GM21526 (cell line): ENCODE measurements at regions not wholly inside any gene's neighbourhood (a gene's known extent, or its start where the extent isn't known, plus 50 kb on each side); places are given as distances from the start of the nearest gene placed in this dataset.

Experiments
- ATAC-seq: cut with Tn5 transposase; IDR thresholded peaks from one replicate; pipeline ENCODE4 v1.9.1; 2021; ENCODE audit warnings: moderate library complexity; ENCODE audit not compliant: unreplicated experiment, low FRiP score

DNA sequence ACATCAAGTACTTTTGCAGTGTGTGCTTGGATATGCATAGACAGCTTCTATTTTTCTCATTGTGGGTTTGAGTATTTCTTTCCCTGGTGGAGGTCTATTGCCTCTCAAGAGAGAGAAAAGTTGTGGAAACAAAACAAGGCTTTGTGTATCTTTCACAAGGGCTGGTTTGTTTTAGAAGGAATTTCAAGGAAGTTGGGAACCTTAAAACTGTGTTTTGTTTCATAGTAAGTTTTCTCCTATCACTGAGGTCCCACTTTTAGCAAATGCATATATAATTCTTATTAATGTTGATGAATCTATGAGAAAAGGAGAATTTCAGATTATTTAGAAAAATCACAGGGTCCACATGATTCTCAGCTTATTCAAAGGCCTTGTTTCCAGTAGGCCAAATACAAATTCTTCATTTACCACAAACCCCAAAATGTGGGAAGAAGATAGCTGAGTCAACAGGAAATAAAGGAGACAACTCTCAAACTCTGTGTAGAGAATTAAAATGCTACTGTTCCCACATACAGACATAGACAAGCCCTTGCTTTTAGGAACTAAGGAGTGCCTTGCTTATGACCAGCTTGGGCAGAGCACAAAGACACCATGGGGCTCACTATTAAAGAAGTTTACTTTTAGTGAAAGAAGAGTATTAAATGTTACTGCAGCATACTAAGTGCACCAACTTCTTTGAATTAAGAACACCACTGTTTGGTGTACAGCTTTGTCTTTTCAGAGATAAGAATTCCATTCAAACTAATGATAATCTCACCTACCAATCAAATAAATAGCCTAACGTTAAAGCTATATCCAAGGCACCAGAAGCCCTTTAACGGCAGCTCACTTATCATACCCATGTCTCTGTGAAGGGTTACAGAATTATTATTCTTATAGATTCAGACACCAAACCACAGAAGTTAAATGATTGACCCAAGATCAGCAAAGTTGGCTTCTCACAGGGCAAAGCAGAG, 177.4 kb upstream of the LEF1 start:
- ATAC-seq: no peak

DNA sequence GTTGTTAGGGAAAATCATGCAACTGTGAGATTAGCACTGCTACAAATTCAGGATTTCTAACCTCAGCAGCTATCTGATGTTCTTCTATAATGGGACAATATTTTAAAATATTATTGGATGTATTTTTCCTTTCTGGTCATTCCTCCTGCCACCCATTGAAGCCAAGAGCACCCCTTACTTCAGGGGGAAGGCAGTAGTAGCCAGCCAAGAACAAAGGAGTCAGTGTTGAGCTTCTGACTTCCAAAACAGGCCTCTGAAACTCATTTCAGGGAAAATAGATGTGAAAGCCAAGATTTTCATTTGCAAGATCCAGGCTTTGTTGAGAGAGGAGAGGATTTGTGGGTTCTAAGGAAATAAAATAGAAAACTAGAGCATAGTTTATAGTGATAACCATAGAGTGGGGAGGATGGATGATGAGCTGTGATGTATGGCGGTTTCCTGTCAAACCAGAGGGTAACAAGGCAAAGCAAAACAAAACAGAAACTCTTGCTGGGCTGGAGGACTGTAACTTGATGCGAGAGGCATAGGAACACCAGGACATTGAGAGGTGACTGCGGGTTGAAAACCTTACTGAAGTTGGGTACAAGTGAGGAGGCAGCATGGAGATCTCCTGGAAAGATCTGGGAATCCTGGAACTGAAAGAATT, 173.7 kb upstream of the LEF1 start:
- ATAC-seq: no peak

DNA sequence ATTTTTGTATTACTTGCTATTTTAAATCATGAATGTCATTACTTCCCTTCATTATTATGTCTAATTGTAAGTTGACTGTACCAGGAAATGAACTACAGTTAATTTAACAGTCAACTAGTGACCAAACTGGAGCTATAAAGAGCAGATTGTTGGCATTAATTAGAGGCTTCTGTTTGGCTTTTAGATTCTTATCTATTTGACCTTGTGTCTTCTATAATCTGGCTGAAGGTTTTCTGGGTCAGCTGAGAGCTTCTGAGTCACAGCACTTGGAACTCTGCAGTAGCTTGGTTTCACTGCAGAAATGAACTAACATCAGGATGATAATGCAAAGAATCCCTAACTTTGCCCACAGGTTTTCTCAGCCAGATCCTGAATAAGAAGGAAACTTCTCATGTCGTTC, 169.2 kb upstream of the LEF1 start:
- ATAC-seq: no peak

DNA sequence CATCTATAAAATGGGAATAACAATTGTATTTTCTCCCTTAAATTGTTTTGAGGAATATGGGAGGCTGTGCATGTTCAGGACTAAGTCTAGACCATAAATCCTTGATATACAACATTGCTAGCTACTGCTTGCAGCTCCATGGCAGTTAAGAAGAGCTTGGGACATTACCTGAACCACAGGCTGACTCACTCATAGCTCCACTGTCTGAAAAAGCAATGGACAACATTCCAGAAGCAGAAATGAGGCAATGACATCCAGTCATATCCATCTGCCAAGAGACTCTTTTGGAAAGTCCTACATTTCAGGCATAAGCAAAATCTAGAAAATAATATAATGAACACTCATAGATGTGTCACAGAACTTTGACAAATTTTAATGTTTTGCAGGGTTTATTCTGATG, 167.3 kb upstream of the LEF1 start:
- no peak for ATAC-seq

DNA sequence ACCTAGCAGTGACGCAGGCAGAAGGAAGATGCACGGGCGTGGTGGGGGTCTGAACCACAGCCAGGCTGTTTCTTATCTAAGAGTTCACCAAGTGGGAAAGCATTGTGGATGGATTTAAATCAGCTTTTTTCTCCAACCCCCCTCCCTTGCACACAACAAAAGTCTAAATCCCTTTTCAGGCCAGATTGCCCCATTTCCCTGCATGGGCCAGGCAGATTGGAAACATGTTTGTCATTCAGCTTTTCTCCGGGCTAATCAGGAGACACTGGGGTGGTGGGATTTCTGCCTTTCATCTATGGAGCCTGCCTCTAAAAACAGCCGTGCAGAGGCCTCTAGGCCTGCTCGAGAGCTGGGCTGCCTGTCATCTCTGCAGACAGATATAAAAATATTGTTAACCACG, 166.3 kb upstream of the LEF1 start:
- ATAC-seq: no peak

DNA sequence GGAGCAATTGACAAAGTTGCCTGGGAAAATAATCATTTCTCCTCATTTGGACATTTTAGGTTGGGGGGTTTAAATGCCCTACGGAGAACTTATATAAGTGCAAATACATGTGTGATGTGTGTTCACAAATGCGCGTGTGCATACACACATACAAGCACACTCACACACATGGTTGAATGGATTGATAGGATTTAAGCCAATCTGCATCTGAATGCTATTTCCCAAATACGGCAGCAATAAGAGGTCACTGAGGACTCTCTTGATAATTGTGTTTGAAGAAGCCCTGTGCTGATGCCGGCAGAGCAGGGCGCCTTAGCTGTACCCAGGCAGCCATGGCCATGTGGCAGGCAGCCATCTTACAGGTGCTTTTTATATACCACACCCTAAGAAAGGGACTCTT, 165.3 kb upstream of the LEF1 start:
- ATAC-seq: no peak

DNA sequence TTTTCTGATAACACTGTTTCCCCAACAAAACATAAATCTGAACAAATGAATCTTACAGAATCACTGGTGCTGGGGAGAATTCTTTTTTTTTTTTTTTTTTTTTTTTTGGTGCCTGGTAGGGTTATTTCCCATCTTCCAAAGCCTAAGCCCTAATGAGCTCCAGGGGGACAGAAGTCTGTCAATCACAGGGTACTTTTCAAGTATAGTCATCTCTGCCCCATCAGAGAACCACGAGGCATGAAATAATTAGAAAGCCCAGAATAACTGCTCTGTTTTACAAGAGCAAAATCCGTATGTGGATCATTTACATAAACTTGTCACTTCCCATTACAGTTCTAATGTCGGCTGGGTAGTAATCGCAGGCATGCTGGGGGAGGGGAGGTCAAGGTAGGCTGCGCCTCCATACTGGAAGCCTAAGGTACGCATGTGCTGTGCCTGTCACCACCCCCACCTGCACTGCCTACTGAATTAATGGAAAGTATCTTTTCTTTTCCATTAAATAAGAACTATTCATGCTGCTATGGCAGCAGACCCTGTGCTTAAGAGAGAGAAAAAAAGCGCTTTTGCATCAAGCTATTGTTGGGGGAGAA, 164.7 kb upstream of the LEF1 start:
- no peak for ATAC-seq

DNA sequence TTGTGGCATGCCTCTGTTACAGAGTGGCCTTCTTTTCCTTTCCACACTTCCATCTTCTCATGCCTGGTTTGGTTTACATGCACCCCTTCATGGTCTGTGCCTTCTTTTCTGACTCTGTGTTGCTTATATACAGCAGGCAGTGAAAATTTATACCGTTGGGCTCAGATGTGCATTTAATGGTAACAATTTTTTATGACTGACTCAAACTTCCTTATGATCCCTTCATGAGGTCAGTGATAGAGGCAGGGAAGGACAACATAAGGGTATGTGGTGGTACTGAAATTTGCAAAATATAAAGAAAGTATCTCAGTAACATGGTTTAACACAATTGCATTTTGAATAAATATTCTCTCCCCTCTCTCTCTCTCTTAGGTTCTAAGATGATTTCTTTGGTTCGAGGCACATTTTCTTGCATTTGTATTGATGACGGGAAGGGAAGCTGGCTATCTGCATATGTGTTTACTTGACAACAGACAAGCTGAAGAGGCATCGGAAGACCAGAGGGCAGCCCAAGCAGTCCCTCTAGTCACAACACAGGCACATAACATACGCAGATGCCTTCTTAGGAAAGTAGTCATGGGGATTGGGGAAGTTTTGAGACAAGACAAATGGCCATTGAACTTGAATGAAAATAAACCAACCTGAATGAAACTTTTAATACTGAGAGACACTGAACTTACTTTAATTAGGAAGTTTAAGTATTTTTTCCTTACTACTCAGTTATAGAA, 163.3 kb upstream of the LEF1 start:
- no peak for ATAC-seq

DNA sequence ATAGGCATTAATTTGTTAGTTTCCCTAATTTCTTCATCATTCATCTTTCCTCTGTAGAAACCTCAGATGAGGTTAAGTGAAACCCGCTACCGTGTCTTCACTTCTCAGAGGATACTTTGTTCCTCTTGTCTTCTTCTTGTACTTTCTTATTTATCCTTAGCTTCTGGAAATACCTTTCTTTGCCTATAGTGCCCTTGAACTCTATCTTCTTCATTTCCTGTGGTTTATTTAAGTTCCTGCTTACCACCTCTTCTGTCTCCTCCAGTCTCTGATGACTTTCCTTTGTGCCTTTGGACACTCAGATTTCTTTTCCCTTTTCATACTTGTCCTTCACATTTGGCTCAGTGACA, 159.6 kb upstream of the LEF1 start:
- ATAC-seq: no peak

DNA sequence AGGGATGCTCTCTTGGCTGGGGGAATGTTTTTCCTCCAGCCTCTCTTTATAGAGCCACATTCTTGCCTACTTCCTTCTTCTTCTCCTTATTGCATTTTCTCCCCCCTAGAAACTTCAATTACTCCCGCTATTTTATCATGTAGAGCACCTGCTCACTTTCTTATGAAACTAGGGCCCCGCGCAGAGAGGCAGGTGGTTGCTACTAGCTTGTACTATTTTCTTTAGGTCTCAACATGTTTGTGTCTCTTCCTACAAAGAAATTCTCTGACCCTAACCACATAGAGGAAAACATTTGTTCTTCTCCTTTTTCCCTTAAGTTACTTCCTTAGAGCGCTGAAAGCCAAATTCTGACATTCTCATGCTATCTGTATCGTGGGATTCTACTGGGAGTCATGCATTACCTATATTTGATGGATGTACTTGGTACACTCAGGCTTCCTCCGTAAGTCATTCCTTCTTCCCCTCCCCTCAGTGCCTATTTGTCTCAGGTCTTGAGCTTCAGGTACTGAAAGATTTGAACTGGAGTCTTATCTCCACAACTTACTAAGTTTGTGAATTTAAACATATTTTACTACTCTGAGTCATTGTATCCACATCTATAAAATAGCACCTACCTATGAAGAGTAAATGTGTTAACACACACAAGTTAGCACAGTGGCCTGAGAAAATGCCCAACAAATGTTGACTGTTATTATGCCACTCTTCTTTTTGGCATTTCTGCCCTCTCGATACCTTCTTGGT, 159.1 kb upstream of the LEF1 start:
- ATAC-seq: no peak

DNA sequence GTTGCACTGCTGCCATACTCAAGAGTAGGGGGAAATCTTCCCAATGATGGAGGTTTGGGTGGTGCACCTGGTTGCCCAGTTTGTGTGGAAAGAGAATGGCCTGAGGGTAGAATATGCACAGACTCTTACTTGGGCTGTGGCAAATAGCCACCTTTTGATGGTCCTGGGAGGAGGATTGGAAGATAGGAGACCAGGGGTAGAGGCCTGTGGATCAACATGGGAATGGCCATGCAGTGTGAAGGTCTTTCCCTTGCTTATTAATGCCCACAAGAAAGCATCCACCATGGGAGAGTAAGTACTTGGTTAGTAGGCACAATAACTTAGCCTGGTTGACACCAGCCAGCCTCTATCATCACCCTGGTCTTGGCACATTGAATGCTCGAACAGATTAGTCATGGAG, 156.8 kb upstream of the LEF1 start:
- ATAC-seq: no peak

DNA sequence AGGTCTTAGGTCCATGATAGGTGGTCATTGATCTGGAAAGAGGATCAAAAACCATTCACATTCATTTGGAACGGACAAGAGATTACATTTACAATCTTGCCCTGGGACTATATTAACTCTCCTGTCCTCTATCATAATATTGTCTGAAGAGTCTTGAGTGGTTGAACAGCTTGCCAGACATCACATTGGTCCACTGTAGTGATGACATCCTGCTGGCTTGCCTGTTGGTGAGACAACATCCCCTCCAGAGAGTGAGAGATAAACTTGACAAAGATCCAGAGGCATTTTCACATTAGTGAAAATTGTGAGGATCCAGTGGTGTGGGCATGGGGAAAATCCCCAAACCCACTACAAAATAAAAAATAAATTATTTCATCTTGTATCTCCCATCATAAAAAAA, 155.7 kb upstream of the LEF1 start:
- ATAC-seq: no peak

DNA sequence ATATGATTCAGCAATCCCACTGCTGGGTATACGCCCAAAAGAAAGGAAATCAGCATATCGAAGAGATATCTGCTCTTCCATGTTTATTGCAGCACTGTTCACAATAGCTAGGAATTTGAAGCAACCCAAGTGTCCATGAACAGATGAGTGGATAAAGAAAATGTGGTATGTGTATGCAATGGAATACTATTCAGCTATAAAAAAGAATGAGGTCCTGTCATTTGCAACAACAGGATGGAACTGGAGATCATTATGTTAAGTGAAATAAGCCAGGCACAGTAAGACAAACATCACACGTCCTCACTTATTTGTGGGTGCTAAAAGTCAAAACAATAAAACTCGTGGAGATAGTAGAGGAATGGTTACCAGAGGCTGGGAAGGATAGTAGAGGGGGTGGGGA, 153.8 kb upstream of the LEF1 start:
- no peak for ATAC-seq

DNA sequence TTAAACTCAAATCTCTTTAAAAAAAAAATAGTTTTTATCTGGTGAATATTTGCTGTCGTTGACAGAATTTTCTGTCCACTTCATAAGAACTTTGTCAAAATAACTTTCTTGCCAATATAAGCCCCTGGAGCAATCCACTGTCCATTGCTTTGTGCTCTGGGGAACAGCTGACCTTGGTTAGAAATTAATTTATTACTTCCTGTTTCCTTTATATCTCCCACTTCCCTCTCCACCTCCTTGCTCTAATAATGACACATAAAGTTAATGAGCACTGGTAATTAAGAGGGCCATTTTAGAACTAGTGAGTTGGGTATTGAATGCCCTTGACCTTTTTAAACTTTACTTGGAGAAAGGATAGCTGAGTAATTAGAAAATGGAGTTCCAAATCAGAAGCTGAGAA, 151.3 kb upstream of the LEF1 start:
- ATAC-seq: no peak

DNA sequence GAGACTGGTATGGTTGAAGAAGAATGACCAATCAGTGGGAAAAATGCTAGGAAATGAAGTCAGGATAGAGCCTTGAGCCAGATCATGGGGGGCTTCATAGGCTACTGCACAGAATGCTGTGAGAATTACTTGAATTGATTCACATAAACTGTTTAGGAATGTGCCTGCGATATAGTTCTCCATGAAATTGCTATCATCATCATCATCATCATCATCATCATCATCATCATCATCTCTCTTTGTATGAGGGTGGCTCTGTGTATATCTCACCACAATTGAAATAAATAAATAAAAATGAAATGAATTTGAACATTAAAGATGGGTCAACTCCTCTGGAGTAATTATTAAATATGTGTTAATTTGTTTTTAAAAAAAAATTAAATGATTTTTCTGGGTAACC, 148.6 kb upstream of the LEF1 start:
- ATAC-seq: no peak

DNA sequence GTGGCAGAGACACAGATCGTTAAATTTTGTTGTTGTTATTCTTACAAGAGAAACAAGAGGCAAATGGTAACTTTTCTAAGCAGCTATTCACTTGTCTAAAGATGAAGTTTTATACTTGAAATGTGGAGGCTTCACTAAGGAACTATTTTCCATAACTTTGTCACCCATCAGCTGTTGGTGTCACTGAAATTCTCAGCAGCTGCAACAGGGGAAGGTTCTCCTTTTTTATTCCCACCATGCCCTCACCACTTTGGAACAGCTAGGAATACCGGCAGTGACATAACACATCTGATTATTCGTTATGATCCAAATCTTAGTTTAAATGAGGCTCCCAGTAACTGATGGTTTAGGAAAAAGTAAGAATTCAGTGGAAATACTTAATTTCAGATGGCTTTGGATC, 147.0 kb upstream of the LEF1 start:
- ATAC-seq: no peak

DNA sequence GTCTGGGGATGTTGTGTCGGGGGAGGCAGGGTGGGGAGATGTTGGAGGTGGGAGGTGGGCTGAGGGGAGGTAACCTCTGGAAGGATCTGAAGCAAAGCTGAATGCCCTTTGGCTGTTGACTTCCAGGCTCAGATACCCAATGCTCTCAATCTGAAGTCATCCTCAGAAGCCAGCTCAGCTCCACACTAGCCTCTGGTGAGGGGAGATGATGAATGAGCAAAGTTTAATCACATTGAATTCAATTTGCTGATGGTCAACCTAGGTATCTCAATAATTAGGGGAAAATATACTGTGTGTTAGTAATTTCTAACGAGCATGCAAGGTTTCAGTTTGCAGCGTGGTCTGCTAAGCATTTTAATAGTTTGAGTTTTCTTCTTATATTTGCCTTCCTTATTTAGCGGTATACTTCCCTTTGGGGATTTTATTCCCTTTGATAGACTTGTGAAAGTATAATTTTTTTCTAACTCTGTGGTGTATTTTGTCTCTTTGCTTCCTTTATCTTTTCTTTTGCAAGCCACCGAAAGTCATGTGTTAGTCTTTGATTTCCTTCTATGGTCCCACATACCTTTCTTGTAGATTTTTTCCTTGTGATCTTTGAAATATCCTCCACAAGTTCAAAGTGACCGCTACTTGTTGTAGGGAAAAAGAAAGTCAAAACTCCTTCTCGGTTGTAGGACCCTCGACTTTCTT, 146.3 kb upstream of the LEF1 start:
- no peak for ATAC-seq

DNA sequence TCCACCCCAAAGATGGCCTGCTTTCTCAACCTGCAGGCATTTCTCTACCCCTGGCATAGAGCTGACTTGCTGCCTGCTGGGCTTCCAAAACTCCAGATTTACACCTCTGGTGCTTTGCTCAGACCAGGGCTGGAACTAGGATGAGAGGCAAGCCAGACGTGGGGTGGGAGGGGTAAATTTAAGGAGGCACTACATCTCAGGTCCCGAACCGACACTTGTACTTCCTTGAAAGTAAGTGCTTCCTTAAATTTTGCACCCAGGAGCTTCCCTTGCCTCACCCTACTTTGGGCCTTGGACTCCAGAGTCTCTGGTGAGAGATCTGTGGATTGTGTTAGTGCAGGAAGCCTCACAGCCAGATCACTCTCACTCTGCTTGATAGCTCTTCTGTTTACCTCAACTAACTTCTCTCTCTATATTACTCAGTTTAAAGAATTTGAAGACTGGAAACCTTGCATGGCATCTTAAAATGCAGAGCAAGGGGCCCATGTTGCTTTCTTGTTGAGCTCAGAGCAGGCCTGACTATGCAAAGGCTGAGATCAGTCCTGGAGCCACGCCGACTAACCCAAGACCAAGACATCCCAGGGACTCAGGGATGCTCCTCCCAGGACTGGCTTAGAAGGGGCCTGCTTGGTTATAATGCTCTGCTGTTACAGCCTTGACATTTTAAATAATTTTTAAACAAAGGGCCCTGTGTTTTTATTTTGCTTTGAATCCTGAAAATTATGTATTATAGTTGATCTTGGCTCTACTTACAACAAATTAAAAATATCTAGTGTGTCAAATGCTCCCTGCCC, 145.0 kb upstream of the LEF1 start:
- no peak for ATAC-seq

DNA sequence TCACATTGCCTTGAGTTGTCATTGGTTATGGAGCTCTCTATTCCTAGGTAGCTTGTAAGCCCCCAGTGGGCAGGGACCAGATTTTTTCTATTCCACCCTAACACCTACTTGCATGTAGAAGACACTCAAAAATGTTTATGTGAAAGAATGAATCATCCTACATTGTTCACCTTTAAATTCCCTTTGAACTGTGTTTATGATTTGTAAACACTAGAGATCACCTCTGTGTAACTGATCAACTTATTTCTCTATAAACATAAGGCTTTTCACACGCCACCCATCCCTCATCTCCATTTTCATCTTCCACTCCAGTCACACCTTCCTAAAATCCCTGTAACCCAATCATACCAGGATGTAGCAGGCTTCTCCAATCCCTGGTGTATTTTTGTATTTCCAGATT, 142.6 kb upstream of the LEF1 start:
- ATAC-seq: no peak
